GM12874 (cell line): ENCODE measurements at regions not wholly inside any gene's neighbourhood (a gene's known extent, or its start where the extent isn't known, plus 50 kb on each side); places are given as distances from the start of the nearest gene placed in this dataset.

Experiments used
- CTCF ChIP-seq: IDR thresholded peaks from 2 replicates; pipeline ENCODE4 v1.5.1; 2011; ENCODE audit warnings: low read depth, mild to moderate bottlenecking, control low read depth, low read length, moderate library complexity; ENCODE audit not compliant: insufficient read depth

GRCh38 chr3:17949101-17949500 lies 206.7 kb upstream of the TBC1D5 start:
- TF ChIP-seq CTCF = no peak

GRCh38 chr3:17947833-17948232 lies 205.4 kb upstream of the TBC1D5 start:
- no peak for TF ChIP-seq CTCF

- TF ChIP-seq CTCF = no peak
Observed at GRCh38 chr3:17946619-17947018, 204.2 kb upstream of the TBC1D5 start.

GRCh38 chr3:17945799-17946399 lies 203.5 kb upstream of the TBC1D5 start:
- no peak for TF ChIP-seq CTCF

- no peak for TF ChIP-seq CTCF
Observed at GRCh38 chr3:17945018-17945798, 202.8 kb upstream of the TBC1D5 start.

- TF ChIP-seq CTCF = no peak
Observed at GRCh38 chr3:17942856-17943255, 200.4 kb upstream of the TBC1D5 start.

GRCh38 chr3:17941766-17942165 lies 199.3 kb upstream of the TBC1D5 start:
- no peak for TF ChIP-seq CTCF
